Hepatocyte (in vitro differentiated cells): ENCODE measurements at regions not wholly inside any gene's neighbourhood (a gene's known extent, or its start where the extent isn't known, plus 50 kb on each side); places are given as distances from the start of the nearest gene placed in this dataset.

Source experiments
- EZH2 ChIP-seq: fragments of 200-600 bp; sonication (generic); IDR thresholded peaks from 2 replicates; pipeline ENCODE4 v1.6.1; 2016; ENCODE audit warnings: antibody characterized with exemption, mild to moderate bottlenecking, borderline replicate concordance
- TF ChIP-seq, protein P1 (sequence below): fragments of 200-600 bp; sonication (generic); IDR thresholded peaks from 2 replicates; pipeline ENCODE4 v1.5.1; 2016; ENCODE audit warnings: antibody characterized with exemption, mild to moderate bottlenecking; ENCODE audit not compliant: poor library complexity

DNA sequence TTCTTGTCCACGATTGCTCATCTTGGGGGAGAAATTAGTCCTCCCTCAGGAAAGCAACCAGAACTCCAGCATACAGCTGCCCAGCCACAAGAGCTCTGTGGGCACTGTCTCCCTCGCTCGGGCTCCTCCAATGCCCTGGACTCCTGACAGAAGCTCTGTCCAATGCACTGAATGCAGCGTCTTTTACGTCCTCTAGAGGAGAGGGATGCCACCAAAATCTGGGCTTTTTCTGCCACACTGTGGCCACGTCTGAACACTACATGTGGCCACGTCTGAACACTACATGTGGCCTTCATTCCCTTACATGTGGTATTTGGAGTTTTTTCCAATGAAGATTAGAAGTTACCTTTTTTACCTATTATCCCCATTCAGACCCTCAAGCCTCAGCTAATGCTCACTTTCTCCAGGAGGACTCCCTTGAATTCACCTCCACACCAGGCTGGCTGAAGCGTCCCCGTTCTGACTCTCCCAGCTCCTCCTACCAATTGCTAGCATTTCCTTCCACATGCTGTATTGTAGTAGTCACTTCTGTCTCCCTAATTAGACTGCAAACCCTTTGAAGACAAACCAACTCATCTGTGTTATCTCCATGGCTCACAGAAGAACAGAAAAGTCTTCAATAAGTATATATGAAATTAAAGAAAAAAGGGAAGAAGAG lies 134.3 kb upstream of the PDE1C start:
- TF ChIP-seq, protein P1, sequence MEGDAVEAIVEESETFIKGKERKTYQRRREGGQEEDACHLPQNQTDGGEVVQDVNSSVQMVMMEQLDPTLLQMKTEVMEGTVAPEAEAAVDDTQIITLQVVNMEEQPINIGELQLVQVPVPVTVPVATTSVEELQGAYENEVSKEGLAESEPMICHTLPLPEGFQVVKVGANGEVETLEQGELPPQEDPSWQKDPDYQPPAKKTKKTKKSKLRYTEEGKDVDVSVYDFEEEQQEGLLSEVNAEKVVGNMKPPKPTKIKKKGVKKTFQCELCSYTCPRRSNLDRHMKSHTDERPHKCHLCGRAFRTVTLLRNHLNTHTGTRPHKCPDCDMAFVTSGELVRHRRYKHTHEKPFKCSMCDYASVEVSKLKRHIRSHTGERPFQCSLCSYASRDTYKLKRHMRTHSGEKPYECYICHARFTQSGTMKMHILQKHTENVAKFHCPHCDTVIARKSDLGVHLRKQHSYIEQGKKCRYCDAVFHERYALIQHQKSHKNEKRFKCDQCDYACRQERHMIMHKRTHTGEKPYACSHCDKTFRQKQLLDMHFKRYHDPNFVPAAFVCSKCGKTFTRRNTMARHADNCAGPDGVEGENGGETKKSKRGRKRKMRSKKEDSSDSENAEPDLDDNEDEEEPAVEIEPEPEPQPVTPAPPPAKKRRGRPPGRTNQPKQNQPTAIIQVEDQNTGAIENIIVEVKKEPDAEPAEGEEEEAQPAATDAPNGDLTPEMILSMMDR: peak; percentile 77
- TF ChIP-seq EZH2: no peak
